OCI-M1 (cell line): ENCODE measurements at regions not wholly inside any gene's neighbourhood (a gene's known extent, or its start where the extent isn't known, plus 50 kb on each side); places are given as distances from the start of the nearest gene placed in this dataset.
"Not testable (repeated sequence)": the region's sequence is repeated elsewhere in the genome, so short reads cannot be mapped to it uniquely, and the experiment has no call there.

ENCODE experiments used
- DNase-seq: peaks from one replicate; lab custom pipeline; 2025; lab: John Stamatoyannopoulos, UW

DNA sequence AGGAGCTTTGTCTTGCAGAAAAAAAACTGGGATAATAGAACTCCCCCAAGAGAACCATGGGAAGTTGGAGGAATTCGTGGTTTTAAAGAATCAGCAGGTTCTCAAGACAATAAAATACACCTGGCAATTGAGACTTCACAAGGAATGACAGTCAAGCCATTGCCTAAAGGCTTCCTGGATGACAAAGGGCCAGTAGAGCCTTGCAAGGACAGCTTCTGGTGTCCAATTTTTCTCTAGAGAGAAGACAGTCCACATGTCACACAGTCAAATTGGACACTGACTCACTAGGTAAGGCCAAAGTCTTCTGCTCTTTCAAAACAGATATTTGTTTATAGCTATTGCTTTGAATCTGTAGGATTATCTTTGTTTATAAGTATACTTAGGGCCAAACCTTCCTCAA, 80.3 kb upstream of the BMP5 start:
- no peak for DNase-seq

DNA sequence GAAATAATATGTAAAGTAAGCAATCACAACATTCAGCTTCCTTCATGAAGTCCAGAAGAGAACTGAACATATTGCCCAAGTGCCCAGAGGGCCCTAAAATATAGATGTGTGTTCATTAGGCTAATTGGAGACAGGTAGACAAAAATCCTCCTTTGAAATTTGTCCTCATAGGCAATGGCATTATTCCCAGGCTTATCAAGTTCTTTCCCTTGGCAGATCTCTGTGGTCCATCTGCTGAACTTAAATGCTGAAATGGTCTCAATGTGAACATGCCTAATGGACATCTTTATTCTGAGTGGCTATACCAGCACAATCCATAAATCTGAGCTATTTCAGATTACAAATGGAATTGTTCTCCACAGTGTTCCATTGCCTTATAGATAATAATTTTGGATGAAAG, 79.0 kb upstream of the BMP5 start:
- no peak for DNase-seq

DNA sequence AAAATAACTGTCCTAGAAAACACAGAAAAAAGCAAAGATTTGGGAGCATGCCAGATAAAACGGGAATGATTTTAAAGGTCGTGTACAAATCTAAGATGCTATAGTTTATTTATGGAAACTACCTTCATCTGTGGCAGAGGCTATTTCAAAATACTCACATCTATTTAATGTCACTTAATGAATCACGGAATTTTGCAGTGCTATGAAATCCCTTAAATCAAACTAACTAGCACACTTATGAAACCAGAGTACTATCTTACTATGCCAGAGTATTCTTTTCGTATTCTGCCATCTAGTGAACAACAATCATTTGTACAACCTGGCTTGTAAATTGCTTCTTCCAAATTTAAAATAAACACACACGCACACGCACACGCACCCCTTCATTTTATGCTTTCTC, 77.9 kb upstream of the BMP5 start:
- peak; percentile 73 for DNase-seq

DNA sequence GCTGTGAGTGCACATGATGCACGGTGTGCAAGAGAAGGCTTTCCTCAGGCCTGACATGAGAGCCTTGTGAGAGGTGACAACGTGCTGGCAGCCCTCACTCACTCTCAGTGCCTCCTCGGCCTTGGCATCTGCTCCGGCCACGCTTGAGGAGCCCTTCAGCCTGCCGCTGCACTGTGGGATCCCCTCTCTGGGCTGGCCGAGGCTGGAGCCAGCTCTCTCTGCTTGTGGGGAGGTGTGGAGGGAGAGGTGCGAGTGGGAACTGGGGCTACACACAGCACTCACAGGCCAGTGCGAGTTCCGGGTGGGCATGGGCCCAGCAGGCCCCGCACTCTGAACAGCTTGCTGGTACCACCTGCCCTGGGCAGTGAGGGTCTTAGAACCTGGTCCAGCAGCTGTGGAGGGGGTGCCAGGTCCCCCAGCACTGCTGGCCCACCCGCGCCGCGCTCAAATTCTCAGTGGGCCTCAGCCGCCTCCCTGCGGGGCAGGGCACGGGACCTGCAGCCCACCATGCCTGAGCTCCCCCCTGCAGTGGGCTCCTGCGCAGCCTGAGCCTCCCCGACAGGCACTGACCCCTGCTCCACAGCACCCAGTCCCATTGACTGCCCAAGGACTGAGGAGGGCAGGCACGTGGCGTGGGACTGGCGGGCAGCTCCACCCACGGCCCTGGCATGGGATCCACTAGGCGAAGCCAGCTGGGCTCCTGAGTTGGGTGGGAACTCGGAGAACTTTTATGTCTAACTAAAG, 74.9 kb upstream of the BMP5 start:
- DNase-seq = no peak

DNA sequence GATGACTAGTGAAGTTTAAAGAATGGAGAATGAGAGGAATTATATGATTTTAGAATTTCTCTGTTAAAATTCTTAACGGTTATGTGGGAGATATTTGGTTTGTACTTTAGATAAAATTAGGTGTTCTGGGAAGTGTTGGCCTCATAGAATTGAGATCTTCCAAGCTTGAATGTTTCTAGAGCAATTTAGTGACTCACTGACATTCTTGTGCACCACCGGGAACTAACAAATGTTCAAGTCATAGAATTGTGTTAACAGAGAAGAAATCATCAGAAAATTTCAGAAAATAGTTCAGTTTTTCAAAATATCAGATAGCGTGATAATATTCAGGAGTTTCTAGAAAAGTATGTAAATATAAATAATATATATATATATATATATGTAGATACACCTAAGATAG, 67.9 kb upstream of the BMP5 start:
- DNase-seq = no peak

DNA sequence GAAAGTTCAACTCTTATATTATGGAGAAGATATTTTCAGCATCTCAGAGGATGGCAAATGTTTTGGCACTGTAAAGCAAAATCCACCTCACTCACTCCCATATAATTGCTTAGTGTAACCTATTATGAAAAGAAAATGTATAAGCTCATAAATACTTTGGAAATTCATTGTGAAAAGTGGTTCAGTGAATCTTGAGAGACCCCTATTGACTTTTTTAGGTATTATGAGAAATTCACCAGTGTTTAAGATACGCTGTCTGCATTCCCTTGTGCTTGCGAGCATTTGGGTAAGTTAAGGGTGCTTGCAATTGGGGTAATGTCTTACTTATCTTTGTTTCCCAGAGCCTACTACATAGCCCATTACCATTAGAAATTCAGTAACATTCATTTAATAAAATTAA, 66.3 kb upstream of the BMP5 start:
- DNase-seq = peak; percentile 38

DNA sequence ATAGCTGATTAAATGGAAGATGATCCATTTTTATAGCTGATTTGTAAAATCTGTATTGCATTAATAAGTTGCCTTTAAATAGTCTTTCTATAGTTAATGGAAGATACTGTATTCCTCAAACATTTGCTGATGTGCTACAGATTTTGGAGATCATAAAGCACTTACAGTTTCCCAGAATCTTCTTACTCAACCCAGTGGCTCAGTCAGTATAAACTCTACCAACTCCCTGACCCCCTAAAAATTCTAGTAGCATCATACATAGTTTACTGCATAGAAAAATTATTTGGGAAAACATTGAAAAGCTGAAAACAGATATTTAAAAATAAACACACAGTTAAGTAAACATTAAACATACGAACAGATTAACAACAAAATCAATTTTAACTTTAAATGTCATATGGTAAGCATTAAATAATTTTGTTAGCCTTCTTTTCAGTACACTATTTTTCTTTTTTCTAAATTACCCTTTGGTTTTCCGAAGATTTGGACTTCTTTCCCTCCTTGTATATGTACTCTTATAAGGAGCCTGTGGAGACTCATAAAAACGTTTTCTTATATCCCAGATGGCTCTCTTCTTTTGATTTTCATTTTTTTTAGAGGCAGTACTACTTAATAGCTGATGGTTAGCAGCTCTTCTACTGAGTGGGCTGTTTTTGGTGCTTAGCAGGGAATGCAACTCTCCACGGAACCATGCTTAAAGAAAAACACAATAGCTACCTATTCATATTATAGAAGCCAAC, 62.7 kb upstream of the BMP5 start:
- DNase-seq = no peak

DNA sequence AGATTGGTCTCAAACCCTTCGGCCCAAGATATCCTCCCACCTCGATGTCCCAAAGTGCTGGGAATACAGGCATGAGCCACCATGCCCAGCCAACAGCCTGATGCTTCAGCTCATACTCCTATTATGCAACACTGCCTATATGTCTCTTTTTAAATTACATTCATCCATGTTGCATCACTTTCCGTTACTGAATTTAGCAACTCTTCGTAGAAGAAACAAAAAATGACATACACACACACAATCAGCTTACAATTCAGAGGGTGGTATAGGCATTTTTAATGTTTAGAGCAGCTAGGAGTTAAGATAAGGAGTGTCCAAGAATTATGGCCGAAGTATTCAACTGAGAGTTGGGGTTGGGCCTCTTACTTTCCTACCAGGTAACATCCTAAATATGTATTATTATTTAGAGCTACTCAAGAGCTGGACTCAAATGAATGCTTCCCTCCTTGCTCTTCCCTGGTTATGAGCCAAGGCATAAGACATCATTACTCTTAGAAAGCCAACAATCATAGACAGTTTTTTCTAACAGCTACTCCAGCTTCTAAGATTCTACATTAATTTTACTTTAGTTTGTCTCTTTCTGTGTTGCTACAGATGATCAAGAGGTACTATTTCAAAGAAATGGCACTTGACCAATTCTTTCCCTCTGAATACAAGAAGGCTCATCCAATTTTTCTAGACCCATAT, 62.0 kb upstream of the BMP5 start:
- DNase-seq = peak; percentile 16

DNA sequence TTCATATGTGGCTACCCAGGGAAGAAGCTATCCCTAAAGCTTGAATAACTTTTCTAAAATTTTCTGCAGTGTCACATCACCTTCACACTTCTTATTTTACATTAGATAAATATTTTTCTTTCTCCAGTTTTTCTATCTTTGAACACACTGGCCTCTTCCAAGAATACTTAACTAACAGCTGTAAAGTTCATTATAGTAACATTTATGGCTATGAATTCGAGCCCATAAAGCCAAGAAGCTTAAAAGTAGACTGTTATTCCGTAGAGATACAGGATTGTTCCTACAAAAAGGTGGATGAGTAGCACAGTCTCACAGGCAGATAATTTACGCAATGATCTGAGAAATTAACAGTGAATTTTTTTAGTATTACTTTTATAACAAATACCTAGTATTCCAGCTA, 55.7 kb upstream of the BMP5 start:
- DNase-seq = no peak

DNA sequence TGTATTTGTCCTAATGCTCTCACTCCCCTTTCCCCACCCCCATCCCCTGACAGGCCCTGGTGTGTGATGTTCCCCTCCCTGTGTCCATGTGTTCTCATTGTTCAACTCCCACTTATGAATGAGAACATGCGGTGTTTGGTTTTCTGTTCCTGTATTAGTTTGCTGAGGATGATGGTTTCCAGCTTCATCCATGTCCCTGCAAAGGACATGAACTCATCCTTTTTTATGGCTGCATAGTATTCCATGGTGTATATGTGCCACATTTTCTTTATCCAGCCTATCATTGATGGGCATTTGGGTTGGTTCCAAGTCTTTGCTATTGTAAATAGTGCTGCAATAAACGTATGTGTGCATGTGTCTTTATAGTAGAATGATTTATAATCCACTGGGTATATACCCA, 52.3 kb upstream of the BMP5 start:
- DNase-seq = not testable (repeated sequence)

DNA sequence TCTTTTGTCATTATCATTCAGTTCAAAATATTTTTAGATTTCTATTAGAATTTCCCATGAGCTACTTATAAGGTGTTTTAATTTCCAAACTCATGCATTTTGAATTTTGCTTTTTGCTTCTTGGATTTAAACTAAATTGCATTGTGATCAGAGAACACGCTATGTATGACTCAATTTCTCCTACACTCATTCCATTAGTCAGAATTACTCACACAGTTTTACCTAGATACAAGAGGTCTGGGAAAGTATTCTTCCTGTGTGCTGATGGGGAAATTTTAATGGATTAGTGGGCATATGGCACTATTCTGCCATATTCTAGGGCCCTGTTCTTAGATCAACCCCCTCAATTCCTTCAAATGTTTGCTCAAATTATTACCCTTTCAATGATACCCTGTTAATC, 49.9 kb upstream of the BMP5 start:
- no peak for DNase-seq
